GM18868 (cell line): ENCODE measurements at regions not wholly inside any gene's neighbourhood (a gene's known extent, or its start where the extent isn't known, plus 50 kb on each side); places are given as distances from the start of the nearest gene placed in this dataset.
"Not testable (repeated sequence)": the region's sequence is repeated elsewhere in the genome, so short reads cannot be mapped to it uniquely, and the experiment has no call there.

Experiments used
- ATAC-seq: cut with Tn5 transposase; IDR thresholded peaks from one replicate; pipeline ENCODE4 v1.9.1; 2021; ENCODE audit warnings: mild to moderate bottlenecking, moderate library complexity; ENCODE audit not compliant: unreplicated experiment

- no peak for ATAC-seq
These were observed 130.5 kb downstream of the SMIM20 start for GRCh38 chr4:26044524-26044923.

- no peak for ATAC-seq
These were observed 131.0 kb downstream of the SMIM20 start for GRCh38 chr4:26044983-26045382.

DNA sequence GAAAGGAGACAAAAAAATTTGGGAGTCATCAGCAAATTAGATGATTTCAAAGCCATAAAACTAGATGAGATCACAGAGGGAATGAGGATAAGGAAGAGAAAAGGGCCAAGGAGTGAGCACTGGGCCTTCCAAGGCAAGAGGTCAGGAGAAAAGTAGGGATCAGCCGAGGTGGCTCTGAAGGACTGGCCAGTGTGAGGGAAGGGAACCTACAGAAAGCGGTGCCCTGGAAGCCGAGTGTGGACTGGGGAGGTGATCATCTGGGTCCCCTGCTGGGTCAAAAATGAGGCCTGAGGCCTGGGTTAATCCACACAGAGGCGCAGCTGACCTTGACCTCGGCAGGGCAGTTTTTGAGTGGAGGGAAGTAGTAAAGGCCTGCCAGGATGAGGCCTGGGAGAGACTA lies 133.8 kb downstream of the SMIM20 start:
- no peak for ATAC-seq

GRCh38 chr4:26048378-26048882 lies 134.4 kb downstream of the SMIM20 start:
- no peak for ATAC-seq

GRCh38 chr4:26048950-26049349 lies 134.9 kb downstream of the SMIM20 start:
- ATAC-seq = no peak

GRCh38 chr4:26049447-26049846 lies 135.4 kb downstream of the SMIM20 start:
- peak; percentile 41 for ATAC-seq

GRCh38 chr4:26050212-26050643 lies 136.2 kb downstream of the SMIM20 start:
- peak; percentile 63 for ATAC-seq

- ATAC-seq = no peak
These were observed 136.7 kb downstream of the SMIM20 start for GRCh38 chr4:26050671-26051070.

GRCh38 chr4:26051240-26051639 lies 137.2 kb downstream of the SMIM20 start:
- no peak for ATAC-seq

DNA sequence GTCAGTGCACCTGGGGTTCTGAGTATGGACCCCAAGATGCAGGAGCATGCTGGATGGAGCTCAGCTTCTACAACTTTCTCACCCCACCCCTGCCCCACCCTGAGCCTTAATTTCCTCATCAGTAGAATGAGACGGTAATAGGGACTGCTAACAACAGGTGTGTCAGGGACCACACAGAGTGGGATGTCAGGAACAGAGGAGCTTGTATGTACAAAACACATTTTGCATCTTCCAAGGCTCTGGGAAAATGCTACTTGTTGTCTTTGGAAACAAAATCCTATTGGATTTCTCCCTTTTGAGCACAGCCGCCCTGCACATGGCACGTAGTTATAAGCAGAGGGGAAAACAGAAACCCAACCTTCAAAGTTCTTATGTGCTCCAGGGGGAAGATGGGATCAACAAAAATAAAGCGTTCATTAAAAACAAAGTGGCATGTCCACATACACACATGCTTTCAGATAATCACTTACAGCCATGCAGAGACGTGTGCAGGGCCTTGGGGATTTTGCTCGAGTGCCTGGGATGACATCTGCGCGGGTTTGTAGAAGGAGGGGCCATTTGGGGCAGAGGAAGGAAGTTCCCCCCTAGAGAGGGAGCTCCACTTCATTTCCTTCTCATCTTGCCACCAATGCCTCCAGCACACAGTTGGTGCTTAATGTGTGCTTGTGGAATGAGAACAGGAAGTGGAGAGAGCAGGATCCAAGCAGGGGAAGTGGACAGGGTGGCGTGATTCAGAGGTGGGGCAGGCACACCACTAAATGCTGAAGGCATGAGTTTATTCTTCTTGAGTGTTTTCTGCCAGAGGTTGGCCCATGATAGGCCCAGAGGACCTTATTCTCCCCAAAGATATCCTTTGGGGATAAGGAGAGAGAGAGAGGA lies 138.9 kb downstream of the SMIM20 start:
- no peak for ATAC-seq

- no peak for ATAC-seq
These were observed 139.7 kb downstream of the SMIM20 start for GRCh38 chr4:26053761-26054160.

GRCh38 chr4:26055855-26056254 lies 141.8 kb downstream of the SMIM20 start:
- ATAC-seq = no peak

DNA sequence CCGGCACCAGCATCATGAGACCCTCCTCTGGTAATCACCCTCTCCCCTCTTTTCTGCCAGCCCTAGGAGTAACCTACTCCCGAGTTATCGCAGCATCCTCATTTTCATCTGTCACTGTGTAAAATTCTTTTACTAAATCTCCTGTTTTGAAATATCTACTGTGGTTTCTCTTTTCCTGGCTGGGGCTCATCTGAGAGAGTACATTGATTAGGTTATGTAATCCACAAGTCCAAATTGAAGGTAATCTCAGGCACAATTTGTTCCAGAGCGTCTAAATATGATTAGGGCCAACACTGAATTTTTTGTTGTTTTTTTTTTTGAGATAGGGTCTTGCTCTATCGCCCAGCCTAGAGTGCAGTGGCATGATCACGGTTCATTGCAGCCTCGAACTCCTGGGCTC lies 142.4 kb downstream of the SMIM20 start:
- no peak for ATAC-seq

DNA sequence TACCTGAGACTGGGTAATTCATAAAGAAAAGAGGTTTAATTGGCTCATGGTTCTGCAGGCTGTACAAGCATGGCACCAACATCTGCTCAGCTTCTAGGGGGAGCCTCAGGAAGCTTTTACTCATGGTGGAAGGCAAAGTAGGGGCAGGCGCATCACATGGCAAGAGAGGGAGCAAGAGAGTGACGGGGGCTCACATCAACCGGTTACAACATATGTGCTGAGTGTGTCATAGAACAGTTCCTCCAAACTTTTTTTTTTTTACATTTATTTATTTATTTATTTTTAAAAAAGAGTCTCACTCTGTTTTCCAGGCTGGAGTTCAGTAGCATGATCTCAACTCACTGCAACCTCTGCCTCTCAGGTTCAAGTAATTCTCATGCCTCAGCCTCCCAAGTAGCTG lies 143.8 kb downstream of the SMIM20 start:
- ATAC-seq = not testable (repeated sequence)

DNA sequence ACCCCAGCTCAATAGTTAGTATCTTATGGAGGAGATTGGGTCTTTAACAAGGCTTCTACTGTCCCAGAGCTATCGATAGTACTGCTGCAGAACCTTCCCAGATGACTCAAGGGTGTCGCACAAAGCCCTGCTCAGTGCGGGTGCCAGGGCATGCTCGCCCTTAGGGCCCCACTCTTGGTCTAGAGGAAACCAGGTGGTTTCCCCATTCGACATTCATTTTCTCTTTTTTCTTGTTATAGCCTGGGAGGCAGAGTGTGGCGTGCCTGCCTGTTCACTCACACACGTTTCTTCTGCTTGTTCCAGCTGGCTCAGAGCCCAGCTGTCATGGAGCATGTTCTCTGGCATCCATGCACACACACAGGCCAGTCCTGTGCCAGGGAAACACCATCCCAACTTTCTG lies 144.5 kb downstream of the SMIM20 start:
- ATAC-seq = peak; percentile 90

GRCh38 chr4:26059391-26060154 lies 145.6 kb downstream of the SMIM20 start:
- no peak for ATAC-seq

DNA sequence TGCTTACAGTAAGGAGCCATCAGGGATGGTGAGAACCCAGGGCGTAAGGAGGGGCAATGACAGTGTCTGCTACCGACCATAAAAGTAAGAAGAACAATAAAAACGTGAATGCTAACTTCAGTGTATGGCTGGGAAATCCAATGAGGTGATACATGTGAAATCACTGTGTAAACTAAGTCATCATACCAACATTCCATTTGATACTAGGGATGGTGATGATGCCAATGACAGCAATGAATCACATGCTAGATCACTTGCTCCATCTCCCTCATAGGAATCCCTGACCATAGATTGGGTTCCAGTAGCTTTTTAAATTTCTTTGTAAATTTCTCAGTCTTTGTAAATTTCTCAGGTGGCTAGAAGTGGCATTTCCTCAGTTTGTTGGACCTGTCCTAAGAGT lies 146.3 kb downstream of the SMIM20 start:
- ATAC-seq = no peak

DNA sequence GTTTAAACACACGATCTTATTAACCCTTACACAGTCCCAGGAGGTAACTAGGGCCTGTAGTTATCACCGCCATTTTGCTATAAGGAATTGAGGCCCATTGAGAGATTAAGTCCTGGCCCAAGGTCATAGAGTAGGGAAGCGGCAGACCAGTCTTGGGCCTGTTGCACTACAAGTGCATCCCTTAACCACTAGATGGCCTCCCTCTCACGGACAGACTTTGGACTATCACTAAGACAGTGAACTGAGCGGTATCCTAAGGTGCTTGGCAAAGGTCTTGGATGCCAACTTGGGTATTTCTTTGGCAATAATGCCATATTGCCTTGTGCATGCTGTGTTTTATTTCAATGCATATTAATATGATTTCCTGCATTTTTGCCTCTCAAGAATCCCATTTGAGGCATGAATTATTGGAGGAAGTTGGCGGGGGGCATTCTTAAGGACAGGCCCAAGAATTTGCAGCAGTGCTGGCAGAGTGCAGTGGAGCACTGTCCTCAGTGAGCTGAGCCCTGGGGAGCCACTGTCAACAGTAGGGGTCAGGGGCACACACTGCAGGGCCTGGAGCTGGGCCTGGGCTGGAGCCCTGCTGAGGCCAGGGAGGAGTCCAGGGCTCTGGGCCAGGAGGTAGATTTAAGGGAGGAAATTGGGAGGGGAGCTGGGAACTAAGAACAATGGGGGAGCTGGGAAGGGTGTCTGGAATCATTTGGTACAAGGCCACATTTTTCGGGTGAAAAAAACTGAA lies 147.4 kb downstream of the SMIM20 start:
- peak; percentile 72 for ATAC-seq

GRCh38 chr4:26062215-26062614 lies 148.2 kb downstream of the SMIM20 start:
- no peak for ATAC-seq

DNA sequence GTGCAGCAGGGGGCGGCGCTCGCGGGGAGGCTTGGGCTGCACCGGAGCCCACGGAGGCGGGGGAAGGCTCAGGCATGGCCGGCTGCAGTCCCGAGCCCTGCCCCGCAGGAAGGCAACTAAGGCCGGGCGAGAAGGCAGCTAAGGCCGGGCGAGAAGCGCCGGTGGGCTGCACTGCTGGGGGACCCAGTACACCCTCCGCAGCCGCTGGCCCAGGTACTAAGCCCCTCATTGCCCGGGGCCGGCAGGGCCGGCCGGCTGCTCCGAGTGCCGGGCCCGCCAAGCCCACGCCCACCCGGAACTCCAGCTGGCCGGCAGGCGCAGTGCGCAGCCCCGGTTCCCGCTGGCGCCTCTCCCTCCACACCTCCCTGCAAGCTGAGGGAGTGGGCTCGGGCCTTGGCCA lies 150.0 kb downstream of the SMIM20 start:
- not testable (repeated sequence) for ATAC-seq

DNA sequence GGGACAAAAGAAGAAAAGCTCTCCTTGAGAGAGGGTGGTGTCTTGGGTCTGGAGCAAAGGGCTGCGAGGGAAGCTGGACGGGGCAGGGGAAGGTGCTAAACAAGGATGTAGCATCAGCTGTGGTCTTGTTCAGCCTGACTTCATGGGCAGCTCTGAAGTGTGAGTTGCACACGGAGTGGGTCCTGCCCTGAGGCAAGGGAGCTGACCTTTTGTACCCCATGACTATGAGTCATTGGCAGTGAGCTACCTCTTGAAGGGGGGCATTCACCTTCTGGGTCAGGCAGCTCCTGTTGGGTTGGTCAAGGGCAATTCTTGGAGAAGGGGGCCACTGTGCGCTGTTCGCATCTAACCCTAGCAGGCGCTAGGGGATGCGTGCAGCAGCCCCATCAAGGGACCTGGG lies 151.8 kb downstream of the SMIM20 start:
- ATAC-seq = no peak
